IMR-90 (cell line): ENCODE measurements at regions not wholly inside any gene's neighbourhood (a gene's known extent, or its start where the extent isn't known, plus 50 kb on each side); places are given as distances from the start of the nearest gene placed in this dataset.

Source experiments
- ATAC-seq: fragments of 200-7000 bp; cut with Tn5 transposase; 2 replicates; pipeline ENCODE4 v1.9.1; 2020; ENCODE audit warnings: low read depth, mild to moderate bottlenecking, moderate library complexity
- BruUV-seq: library from RNA; stranded (reverse); fragments of 400-500 nt; replicated peaks from 2 replicates; lab custom pipeline; 2021; lab: Mats Ljungman, UMichigan
- CTCF ChIA-PET: fragments of 300-600 bp; formaldehyde crosslinking; extraction: SDS; loops from one replicate; lab custom pipeline; 2021; ENCODE audit warnings: antibody characterized with exemption; lab: Yijun Ruan, JAX
- POLR2A ChIA-PET: fragments of 300-600 bp; sonication (Branson Sonifier 250); formaldehyde crosslinking; loops from one replicate; lab custom pipeline; 2022; ENCODE audit warnings: antibody characterized with exemption; ENCODE audit not compliant: unreplicated experiment; lab: Charles Lee
- DNase-seq: peaks from one replicate; pipeline ENCODE4 v3.0.0; 2013
- H2AFZ ChIP-seq: replicated peaks from 2 replicates; pipeline ENCODE3; 2013; ENCODE audit warnings: low read length, mild to moderate bottlenecking; ENCODE audit not compliant: poor library complexity
- H2AK5ac ChIP-seq: 2 replicates; pipeline ENCODE4 v1.6.1; 2013; ENCODE audit warnings: low read depth, low read length, inconsistent platforms
- H2AK9ac ChIP-seq: replicated peaks from 2 replicates; pipeline ENCODE3; 2013; ENCODE audit warnings: mild to moderate bottlenecking, low read depth, low read length, moderate library complexity; ENCODE audit not compliant: poor library complexity
- H2BK120ac ChIP-seq: 2 replicates; pipeline ENCODE4 v1.6.1; 2013; ENCODE audit warnings: low read depth, low read length, inconsistent platforms
- H2BK15ac ChIP-seq: 3 replicates; pipeline ENCODE4 v1.6.1; 2013; ENCODE audit warnings: low read depth, low read length, inconsistent platforms
- H2BK20ac ChIP-seq: 2 replicates; pipeline ENCODE4 v1.6.1; 2013; ENCODE audit warnings: low read depth, mild to moderate bottlenecking, inconsistent platforms, low read length, moderate library complexity
- H2BK5ac ChIP-seq: 2 replicates; pipeline ENCODE4 v1.6.1; 2013; ENCODE audit warnings: mild to moderate bottlenecking, low read depth, low read length, inconsistent platforms; ENCODE audit not compliant: poor library complexity, severe bottlenecking
- H3K14ac ChIP-seq: replicated peaks from 2 replicates; pipeline ENCODE4 v1.6.1; 2013; ENCODE audit warnings: low read depth, low read length, inconsistent platforms
- H3K18ac ChIP-seq: 2 replicates; pipeline ENCODE4 v1.6.1; 2013; ENCODE audit warnings: low read depth, low read length, control low read depth
- H3K23ac ChIP-seq: 2 replicates; pipeline ENCODE4 v1.6.1; 2013; ENCODE audit warnings: low read depth, low read length, inconsistent platforms
- H3K27ac ChIP-seq: 2 replicates; pipeline ENCODE4 v1.5.1; 2013; ENCODE audit warnings: mild to moderate bottlenecking, control low read depth, low read length; ENCODE audit not compliant: insufficient read depth
- H3K27me3 ChIP-seq: 2 replicates; pipeline ENCODE4 v1.6.1; 2013; ENCODE audit warnings: low read length; ENCODE audit not compliant: control insufficient read depth, insufficient read depth
- H3K36me3 ChIP-seq: 2 replicates; pipeline ENCODE4 v1.6.1; 2013; ENCODE audit warnings: low read length, mixed read lengths; ENCODE audit not compliant: control insufficient read depth, insufficient read depth
- H3K4ac ChIP-seq: 2 replicates; pipeline ENCODE4 v1.6.1; 2013; ENCODE audit warnings: low read depth, low read length, inconsistent platforms
- H3K4me1 ChIP-seq: 2 replicates; pipeline ENCODE4 v1.6.1; 2013; ENCODE audit warnings: low read length, mixed read lengths; ENCODE audit not compliant: control insufficient read depth, insufficient read depth
- H3K4me2 ChIP-seq: 2 replicates; pipeline ENCODE4 v1.6.1; 2013; ENCODE audit warnings: low read depth, mild to moderate bottlenecking, control low read depth, low read length, moderate library complexity
- H3K4me3 ChIP-seq: 2 replicates; pipeline ENCODE4 v1.5.1; 2013; ENCODE audit warnings: low read depth, mild to moderate bottlenecking, control low read depth, low read length, moderate library complexity; ENCODE audit not compliant: insufficient read depth
- H3K56ac ChIP-seq: 2 replicates; pipeline ENCODE4 v1.6.1; 2013; ENCODE audit warnings: low read length, inconsistent platforms; ENCODE audit not compliant: insufficient read depth; ENCODE audit errors: extremely low read depth
- H3K79me1 ChIP-seq, 2 experiments: 2 replicates each; pipeline ENCODE4 v1.6.1; 2013; ENCODE audit warnings: low read length in 2 of 2, inconsistent platforms in 1 of 2, low read depth in 1 of 2
- H3K9ac ChIP-seq: 2 replicates; pipeline ENCODE4 v1.6.1; 2013; ENCODE audit warnings: low read depth, low read length, control low read depth
- H3K9me1 ChIP-seq: 2 replicates; pipeline ENCODE4 v1.6.1; 2013; ENCODE audit warnings: low read length, inconsistent platforms; ENCODE audit not compliant: insufficient read depth
- H3K9me3 ChIP-seq: 2 replicates; pipeline ENCODE4 v1.6.1; 2013; ENCODE audit warnings: low read length; ENCODE audit not compliant: control insufficient read depth, insufficient read depth
- H4K20me1 ChIP-seq: 2 replicates; pipeline ENCODE4 v1.6.1; 2013; ENCODE audit warnings: low read length, inconsistent platforms; ENCODE audit not compliant: insufficient read depth
- H4K5ac ChIP-seq: 2 replicates; pipeline ENCODE4 v1.6.1; 2013; ENCODE audit warnings: mild to moderate bottlenecking, low read depth, low read length, control low read depth
- H4K8ac ChIP-seq, 2 experiments: 2 replicates each; pipeline ENCODE4 v1.6.1; 2013; ENCODE audit warnings: low read depth in 2 of 2, low read length in 2 of 2, control low read depth in 1 of 2, inconsistent platforms in 1 of 2
- H4K91ac ChIP-seq: 2 replicates; pipeline ENCODE4 v1.6.1; 2013; ENCODE audit warnings: low read depth, low read length, inconsistent platforms; ENCODE audit not compliant: insufficient read depth
- CHD1 ChIP-seq: IDR thresholded peaks from 2 replicates; pipeline ENCODE4 v1.6.1; 2012; ENCODE audit warnings: low read depth, low read length, improper control_type of control experiment
- RAD21 ChIP-seq: IDR thresholded peaks from 2 replicates; pipeline ENCODE4 v1.6.1; 2012; ENCODE audit warnings: low read length, improper control_type of control experiment
- RCOR1 ChIP-seq: IDR thresholded peaks from 2 replicates; pipeline ENCODE4 v1.6.1; 2012; ENCODE audit warnings: mild to moderate bottlenecking, low read length, improper control_type of control experiment; ENCODE audit not compliant: insufficient replicate concordance
- WGBS, 2 experiments: methylation state at CpG; one replicate each; pipeline versions ENCODE4 v1.1.5 to v1.1.7; 2013; ENCODE audit warnings: missing lambda C conversion rate in 2 of 2; ENCODE audit not compliant: insufficient read length in 1 of 2; ENCODE audit errors: extremely low coverage in 2 of 2; 5-methylcytosine and 5-hydroxymethylcytosine counted together
- dilution Hi-C: fragments of 300-500 bp; cut with HindIII; formaldehyde crosslinking; loops from one replicate; pipeline ENCODE4 v1.14.3; 2018; ENCODE audit warnings: low sequenced_read_pairs; ENCODE audit not compliant: unreplicated experiment
- in situ Hi-C: fragments of 300-500 bp; cut with MboI; formaldehyde crosslinking; loops from 3 replicates; pipeline ENCODE4 v1.14.3; 2019; ENCODE audit warnings: low sequenced_read_pairs, inconsistent platforms, mixed read lengths
- intact Hi-C: fragments of 100-400 bp; cut with micrococcal nuclease; formaldehyde crosslinking; loops from 2 replicates; pipeline ENCODE4 v1.10.0; 2022

- WGBS, 2 experiments = 71% methylated on average over 7 of the region's 12 CpGs; no CpG with 5 or more reads in 1 of the 2 experiments
- Histone ChIP-seq H2BK20ac (no peak overlapping the region), H3K9ac (no peak overlapping the region), H3K79me1 (no peaks in the 10 kb centered on the region), H4K5ac (no peak overlapping the region), H3K27me3 (peaks cover 15% of the 10 kb centered on the region), H3K4ac (no peak overlapping the region), H3K4me1 (no peaks in the 10 kb centered on the region), H2BK5ac (no peak overlapping the region), H2AK5ac (no peak overlapping the region), H4K8ac (no peak overlapping the region), H2AK9ac (no peak overlapping the region), H3K14ac (no peak overlapping the region), H3K4me2 (no peak overlapping the region), H3K9me3 (no peaks in the 10 kb centered on the region), H3K36me3 (no peaks in the 10 kb centered on the region), H3K23ac (no peak overlapping the region), H2AFZ (no peak overlapping the region), H3K9me1 (no peaks in the 10 kb centered on the region), H4K20me1 (no peaks in the 10 kb centered on the region), H3K4me3 (no peak overlapping the region), H3K27ac (no peak overlapping the region), H2BK120ac (no peak overlapping the region), H4K91ac (no peak overlapping the region), H3K18ac (no peak overlapping the region), H2BK15ac (no peak overlapping the region), H3K56ac (no peak overlapping the region)
- ATAC-seq (no peak), DNase-seq (no peak)
- no TSS peak for BruUV-seq
- intact Hi-C loops = no loop called here
- ChIA-PET CTCF (no interaction called here), POLR2A (no interaction called here)
- in situ Hi-C loops = no loop called here
- no peak for TF ChIP-seq CHD1
- no peak for TF ChIP-seq RAD21
- no peak for TF ChIP-seq RCOR1
- dilution Hi-C loops = no loop called here
Measured at GRCh38 chr15:72890043-72890442, 106.5 kb upstream of the ADPGK start.
